ENCODE measurements at regions not wholly inside any gene's neighbourhood (a gene's known extent, or its start where the extent isn't known, plus 50 kb on each side); places are given as distances from the start of the nearest gene placed in this dataset.

- no peaks in the 10 kb centered on the region for H4K20me1 ChIP-seq (ENCODE audit: control insufficient read depth, insufficient read depth, insufficient read length)
- H2AK5ac ChIP-seq (ENCODE audit: insufficient read length, low read length), result no peak overlapping the region
- Mint-ChIP-seq H3K4me3 (no peak overlapping the region), H3K27ac (no peak overlapping the region), H3K27me3 (ENCODE audit: low read depth) (no peaks in the 10 kb centered on the region; the same call in 1 of the 2 replicates), H3K36me3 (ENCODE audit: insufficient read depth in 1 of 3, low read depth in 3 of 3) (no peaks in the 10 kb centered on the region), H3K9me3 (no peaks in the 10 kb centered on the region), H3K4me1 (0 out of 4 replicates have a peak, but pooled peaks cover 0 to 4% of the 10 kb centered on the region in 2 experiments)
- H2BK15ac ChIP-seq (ENCODE audit: low read depth, low read length), result no peak overlapping the region
- H3K23me2 ChIP-seq (ENCODE audit: insufficient read length, low read depth, low read length, poor library complexity, severe bottlenecking), result no peaks in the 10 kb centered on the region
- no peak overlapping the region for H3K23ac ChIP-seq (ENCODE audit: insufficient read length, low read depth, low read length)
- no peaks in the 10 kb centered on the region for H3K4me1 ChIP-seq (ENCODE audit: insufficient read depth, low read length)
- no peak overlapping the region for H3K9ac ChIP-seq (ENCODE audit: extremely low read depth, insufficient read length, low read length)
- no peak overlapping the region for H3K56ac ChIP-seq (ENCODE audit: insufficient read length, low read depth, low read length)
- H3K18ac ChIP-seq (ENCODE audit: insufficient read length, low read depth, low read length), result no peak overlapping the region
- TF ChIP-seq, protein P1, sequence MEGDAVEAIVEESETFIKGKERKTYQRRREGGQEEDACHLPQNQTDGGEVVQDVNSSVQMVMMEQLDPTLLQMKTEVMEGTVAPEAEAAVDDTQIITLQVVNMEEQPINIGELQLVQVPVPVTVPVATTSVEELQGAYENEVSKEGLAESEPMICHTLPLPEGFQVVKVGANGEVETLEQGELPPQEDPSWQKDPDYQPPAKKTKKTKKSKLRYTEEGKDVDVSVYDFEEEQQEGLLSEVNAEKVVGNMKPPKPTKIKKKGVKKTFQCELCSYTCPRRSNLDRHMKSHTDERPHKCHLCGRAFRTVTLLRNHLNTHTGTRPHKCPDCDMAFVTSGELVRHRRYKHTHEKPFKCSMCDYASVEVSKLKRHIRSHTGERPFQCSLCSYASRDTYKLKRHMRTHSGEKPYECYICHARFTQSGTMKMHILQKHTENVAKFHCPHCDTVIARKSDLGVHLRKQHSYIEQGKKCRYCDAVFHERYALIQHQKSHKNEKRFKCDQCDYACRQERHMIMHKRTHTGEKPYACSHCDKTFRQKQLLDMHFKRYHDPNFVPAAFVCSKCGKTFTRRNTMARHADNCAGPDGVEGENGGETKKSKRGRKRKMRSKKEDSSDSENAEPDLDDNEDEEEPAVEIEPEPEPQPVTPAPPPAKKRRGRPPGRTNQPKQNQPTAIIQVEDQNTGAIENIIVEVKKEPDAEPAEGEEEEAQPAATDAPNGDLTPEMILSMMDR (conservative IDR thresholded peaks at IDR 0.05), result no peak
- H3K4ac ChIP-seq (ENCODE audit: low read depth, low read length), result no peak overlapping the region
- no peaks in the 10 kb centered on the region for H3K79me1 ChIP-seq (ENCODE audit: insufficient read depth, low read depth, low read length, poor library complexity, severe bottlenecking)
- H4K8ac ChIP-seq (replicated peaks; ENCODE audit: insufficient read length, low read depth, low read length), result no peak overlapping the region
- H4K91ac ChIP-seq (ENCODE audit: insufficient read length, low read depth, low read length), result no peak overlapping the region
- no peak overlapping the region for H2BK120ac ChIP-seq (ENCODE audit: low read depth, low read length, poor library complexity, severe bottlenecking)
- H3K79me2 ChIP-seq (ENCODE audit: insufficient read depth, low read length), result no peaks in the 10 kb centered on the region; the same call in 1 of the 2 replicates
- H4K5ac ChIP-seq (ENCODE audit: insufficient read length, low read depth, low read length), result no peak overlapping the region
- WGBS (ENCODE audit: extremely low coverage, insufficient read length, low lambda C conversion rate), result 100% methylated on average over 1 of the region's 4 CpGs
- H2BK20ac ChIP-seq (ENCODE audit: low read depth, low read length, poor library complexity, severe bottlenecking), result no peak overlapping the region
- H3K27me3 ChIP-seq (ENCODE audit: insufficient read depth, low read length), result no peaks in the 10 kb centered on the region
- H3K14ac ChIP-seq (ENCODE audit: insufficient read depth, low read length), result no peak overlapping the region
- DNase-seq, result no peak
- H2AFZ ChIP-seq (ENCODE audit: low read length), result no peak overlapping the region
- H3T11ph ChIP-seq (ENCODE audit: low read length), result no peak overlapping the region
- H2BK12ac ChIP-seq (ENCODE audit: insufficient read length, low read depth, low read length), result no peak overlapping the region
- H3K9me3 ChIP-seq (ENCODE audit: control insufficient read depth, low read depth, low read length), result no peaks in the 10 kb centered on the region
- H3K27ac ChIP-seq (ENCODE audit: insufficient read length, low read depth, low read length), result no peak overlapping the region
- no peak overlapping the region for H2BK5ac ChIP-seq (ENCODE audit: insufficient read length, low read length)
- H3K4me2 ChIP-seq (ENCODE audit: insufficient read depth, insufficient read length, low read length), result no peak overlapping the region
Measured at GRCh38 chr18:27353273-27353672, 168.2 kb upstream of the CHST9 start.
